HCT116 (cell line): ENCODE measurements at regions not wholly inside any gene's neighbourhood (a gene's known extent, or its start where the extent isn't known, plus 50 kb on each side); places are given as distances from the start of the nearest gene placed in this dataset.

Experiments
- ATAC-seq: fragments of 200-7000 bp; cut with Tn5 transposase; 2 replicates; pipeline ENCODE4 v1.9.1; 2020; ENCODE audit warnings: mild to moderate bottlenecking, moderate library complexity
- BruUV-seq: library from RNA; stranded (reverse); fragments of 400-500 nt; replicated peaks from 2 replicates; lab custom pipeline; 2021; lab: Mats Ljungman, UMichigan
- CTCF ChIA-PET: fragments of 300-600 bp; sonication (Branson Sonifier 250); formaldehyde crosslinking; loops from one replicate; lab custom pipeline; 2021; ENCODE audit warnings: antibody characterized with exemption; lab: Charles Lee
- POLR2A ChIA-PET: fragments of 300-600, 350-600 bp; sonication (Branson Sonifier 250); formaldehyde crosslinking; loops from one replicate; lab custom pipeline; 2021; ENCODE audit warnings: antibody characterized with exemption; lab: Charles Lee
- RAD21 ChIA-PET, 2 experiments: fragments of 300-600 bp; sonication (Branson Sonifier 250); formaldehyde crosslinking; loops; one replicate each; lab custom pipeline; 2023; ENCODE audit warnings: low total read pairs in 2 of 2; ENCODE audit not compliant: uncharacterized antibody in 2 of 2, unreplicated experiment in 2 of 2, low non-redundant PET in 1 of 2; lab: Charles Lee
- DNase-seq: peaks from one replicate; pipeline ENCODE4 v3.0.0-alpha.2; 2010; ENCODE audit warnings: low read depth, low spot score
- H2AFZ ChIP-seq: fragments of 200-600 bp; shearing (Covaris generic), sonication (generic); 2 replicates; pipeline ENCODE4 v1.6.1; 2017; ENCODE audit warnings: low read depth, mixed run types, mixed read lengths, antibody characterized with exemption, low read length; ENCODE audit not compliant: poor library complexity, severe bottlenecking
- H3K27ac ChIP-seq: 2 replicates; pipeline ENCODE4 v1.5.1; 2012; ENCODE audit warnings: low read depth, low read length
- H3K27me3 ChIP-seq: fragments of 200-600 bp; sonication (generic); 2 replicates; pipeline ENCODE4 v1.6.1; 2016; ENCODE audit warnings: mixed run types, low read length, mixed read lengths; ENCODE audit not compliant: insufficient read depth
- H3K36me3 ChIP-seq, 2 experiments: fragments of 200-500 bp in 1 of 2; fragments of 200-600 bp in 1 of 2; sonication (Bioruptor generic) in 1 of 2; sonication (generic) in 1 of 2; 2 replicates each; pipeline versions ENCODE4 v1.5.1 to v1.6.1; 2014 to 2016; ENCODE audit warnings: low read length in 2 of 2, inconsistent platforms in 1 of 2, mixed read lengths in 1 of 2, mixed run types in 1 of 2; ENCODE audit not compliant: insufficient read depth in 2 of 2, control insufficient read depth in 1 of 2
- H3K4me1 ChIP-seq, 2 experiments: fragments of 200-600 bp in 1 of 2; sonication (generic) in 1 of 2; 2 replicates each; pipeline versions ENCODE4 v1.5.1 to v1.6.1; 2012 to 2017; ENCODE audit warnings: low read length in 2 of 2, inconsistent platforms in 1 of 2, mild to moderate bottlenecking in 1 of 2, mixed read lengths in 1 of 2, mixed run types in 1 of 2, moderate library complexity in 1 of 2; ENCODE audit not compliant: insufficient read depth in 2 of 2, control insufficient read depth in 1 of 2
- H3K4me2 ChIP-seq: fragments of 200-600 bp; sonication (generic); 2 replicates; pipeline ENCODE4 v1.6.1; 2017; ENCODE audit warnings: mixed run types, low read length, mixed read lengths
- H3K4me3 ChIP-seq, 2 experiments: fragments of 200-600 bp in 1 of 2; sonication (generic) in 1 of 2; replicated peaks in 1 of 2; 2 replicates each; pipeline ENCODE4 v1.5.1; 2011 to 2016; ENCODE audit warnings: low read length in 2 of 2, control low read depth in 1 of 2, low read depth in 1 of 2, mild to moderate bottlenecking in 1 of 2, mixed read lengths in 1 of 2, mixed run types in 1 of 2
- H3K79me2 ChIP-seq: fragments of 200-600 bp; sonication (generic); 2 replicates; pipeline ENCODE4 v1.6.1; 2017; ENCODE audit warnings: mild to moderate bottlenecking, mixed run types, low read length, moderate library complexity, mixed read lengths; ENCODE audit not compliant: insufficient read depth
- H3K9ac ChIP-seq: fragments of 200-600 bp; sonication (generic); 2 replicates; pipeline ENCODE4 v1.6.1; 2016; ENCODE audit warnings: low read length, mixed read lengths
- H3K9me2 ChIP-seq: fragments of 200-600 bp; sonication (generic), shearing (Covaris generic); 2 replicates; pipeline ENCODE4 v1.6.1; 2017; ENCODE audit warnings: mixed run types, mild to moderate bottlenecking, moderate library complexity; ENCODE audit not compliant: insufficient read depth
- H3K9me3 ChIP-seq, 2 experiments: fragments of 200-500 bp in 1 of 2; fragments of 200-600 bp in 1 of 2; sonication (Bioruptor generic) in 1 of 2; sonication (generic) in 1 of 2; 2 replicates each; pipeline ENCODE4 v1.6.1; 2014 to 2017; ENCODE audit warnings: low read length in 2 of 2, mixed read lengths in 2 of 2, inconsistent platforms in 1 of 2, low read depth in 1 of 2, mild to moderate bottlenecking in 1 of 2, mixed run types in 1 of 2, moderate library complexity in 1 of 2; ENCODE audit not compliant: control insufficient read depth in 1 of 2, insufficient read depth in 1 of 2
- H4K20me1 ChIP-seq: fragments of 200-600 bp; sonication (generic), shearing (Covaris generic); 2 replicates; pipeline ENCODE4 v1.6.1; 2017; ENCODE audit warnings: mixed run types, mild to moderate bottlenecking, moderate library complexity; ENCODE audit not compliant: insufficient read depth
- ELF1 ChIP-seq: IDR thresholded peaks from 2 replicates; pipeline ENCODE4 v1.6.1; 2012; ENCODE audit warnings: low read depth, borderline replicate concordance
- POLR2A ChIP-seq: IDR thresholded peaks from 2 replicates; pipeline ENCODE4 v1.7.0; 2011; ENCODE audit warnings: borderline replicate concordance; ENCODE audit not compliant: insufficient read depth, insufficient read length; ENCODE audit errors: extremely low read depth
- POLR2AphosphoS5 ChIP-seq: IDR thresholded peaks from 2 replicates; pipeline ENCODE4 v1.6.1; 2011; ENCODE audit warnings: mild to moderate bottlenecking, low read depth, low read length, moderate library complexity
- RAD21 ChIP-seq: IDR thresholded peaks from 2 replicates; pipeline ENCODE4 v1.6.1; 2012; ENCODE audit warnings: low read depth, mild to moderate bottlenecking
- SIN3A ChIP-seq: IDR thresholded peaks from 2 replicates; pipeline ENCODE4 v1.6.1; 2012; ENCODE audit warnings: low read depth
- SP1 ChIP-seq: IDR thresholded peaks from 2 replicates; pipeline ENCODE4 v1.6.1; 2012; ENCODE audit warnings: low read depth
- TCF7L2 ChIP-seq: IDR thresholded peaks from 2 replicates; pipeline ENCODE4 v1.7.0; 2011; ENCODE audit warnings: borderline replicate concordance, inconsistent platforms; ENCODE audit not compliant: insufficient read depth, insufficient read length; ENCODE audit errors: extremely low read depth
- YY1 ChIP-seq: IDR thresholded peaks from 2 replicates; pipeline ENCODE4 v1.6.1; 2011; ENCODE audit warnings: low read length, low read depth, moderate library complexity, mild to moderate bottlenecking; ENCODE audit not compliant: insufficient replicate concordance; ENCODE audit errors: extremely low read depth
- intact Hi-C: fragments of 100-400 bp; cut with micrococcal nuclease; formaldehyde crosslinking; loops from 2 replicates; pipeline ENCODE4 v1.10.0; 2022
- TF ChIP-seq, protein P1 (sequence below): IDR thresholded peaks from 2 replicates; pipeline ENCODE4 v1.6.1; 2012
- TF ChIP-seq, protein P2 (sequence below), 3 experiments: fragments of 200-600 bp in 1 of 3; sonication (generic) in 1 of 3; IDR thresholded peaks in 2 of 3; conservative IDR thresholded peaks in 1 of 3; 2 replicates each; pipeline ENCODE4 v1.5.1; 2012 to 2017; ENCODE audit warnings: low read depth in 2 of 3, low read length in 2 of 3, antibody characterized with exemption in 1 of 3, borderline replicate concordance in 1 of 3, control low read depth in 1 of 3, mild to moderate bottlenecking in 1 of 3, mixed read lengths in 1 of 3, mixed run types in 1 of 3, moderate library complexity in 1 of 3; ENCODE audit not compliant: insufficient read depth in 1 of 3

DNA sequence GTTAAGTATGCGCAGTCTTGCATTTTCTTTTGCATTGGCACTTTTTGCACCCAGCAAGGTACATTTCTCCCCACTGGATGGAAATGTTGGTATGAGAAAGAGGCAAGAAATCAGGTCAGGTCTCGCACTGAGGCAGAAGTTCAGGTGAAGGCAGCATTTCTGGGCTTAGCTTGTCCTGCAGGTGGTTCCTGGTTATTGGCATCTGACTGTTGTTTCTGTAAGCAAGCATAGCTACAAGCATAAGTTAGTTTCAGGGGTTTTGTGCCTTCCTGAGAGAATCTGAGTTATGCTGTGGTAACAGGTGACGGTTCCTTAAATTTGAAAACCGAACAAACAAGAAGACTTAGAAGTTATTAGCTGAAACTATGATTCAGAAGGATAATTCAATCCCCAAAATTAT, 139.4 kb upstream of the GRM7 start:
- Histone ChIP-seq H4K20me1 (no peaks in the 10 kb centered on the region), H2AFZ (no peak overlapping the region), H3K4me1 (no peaks in the 10 kb centered on the region), H3K27me3 (no peaks in the 10 kb centered on the region; the same call in 1 of the 2 replicates), H3K4me3 (no peak overlapping the region), H3K4me2 (no peak overlapping the region), H3K27ac (no peak overlapping the region), H3K9ac (no peak overlapping the region), H3K9me2 (no peaks in the 10 kb centered on the region)
- no peak for ATAC-seq
- CTCF ChIA-PET: no interaction called here
- BruUV-seq: no TSS peak
- RAD21 ChIA-PET: no interaction called here
- POLR2A ChIA-PET: no interaction called here
- TF ChIP-seq SIN3A (no peak), SP1 (no peak), ELF1 (no peak), YY1 (no peak), RAD21 (no peak), POLR2AphosphoS5 (no peak), TCF7L2 (no peak), POLR2A (no peak)
- TF ChIP-seq, protein P1, sequence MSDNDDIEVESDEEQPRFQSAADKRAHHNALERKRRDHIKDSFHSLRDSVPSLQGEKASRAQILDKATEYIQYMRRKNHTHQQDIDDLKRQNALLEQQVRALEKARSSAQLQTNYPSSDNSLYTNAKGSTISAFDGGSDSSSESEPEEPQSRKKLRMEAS: no peak
- TF ChIP-seq, protein P2, sequence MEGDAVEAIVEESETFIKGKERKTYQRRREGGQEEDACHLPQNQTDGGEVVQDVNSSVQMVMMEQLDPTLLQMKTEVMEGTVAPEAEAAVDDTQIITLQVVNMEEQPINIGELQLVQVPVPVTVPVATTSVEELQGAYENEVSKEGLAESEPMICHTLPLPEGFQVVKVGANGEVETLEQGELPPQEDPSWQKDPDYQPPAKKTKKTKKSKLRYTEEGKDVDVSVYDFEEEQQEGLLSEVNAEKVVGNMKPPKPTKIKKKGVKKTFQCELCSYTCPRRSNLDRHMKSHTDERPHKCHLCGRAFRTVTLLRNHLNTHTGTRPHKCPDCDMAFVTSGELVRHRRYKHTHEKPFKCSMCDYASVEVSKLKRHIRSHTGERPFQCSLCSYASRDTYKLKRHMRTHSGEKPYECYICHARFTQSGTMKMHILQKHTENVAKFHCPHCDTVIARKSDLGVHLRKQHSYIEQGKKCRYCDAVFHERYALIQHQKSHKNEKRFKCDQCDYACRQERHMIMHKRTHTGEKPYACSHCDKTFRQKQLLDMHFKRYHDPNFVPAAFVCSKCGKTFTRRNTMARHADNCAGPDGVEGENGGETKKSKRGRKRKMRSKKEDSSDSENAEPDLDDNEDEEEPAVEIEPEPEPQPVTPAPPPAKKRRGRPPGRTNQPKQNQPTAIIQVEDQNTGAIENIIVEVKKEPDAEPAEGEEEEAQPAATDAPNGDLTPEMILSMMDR (IDR thresholded peaks at IDR 0.05 in 2 of 3, conservative IDR thresholded peaks at IDR 0.05 in 1 of 3; ENCODE audit: borderline replicate concordance in 1 of 3, insufficient read depth in 1 of 3, low read depth in 2 of 3, low read length in 2 of 3): no peak
- TF ChIP-seq, all 23 proteins: peak for 0
- Histone ChIP-seq H3K79me2 (no peaks in the 10 kb centered on the region), H3K36me3 (no peaks in the 10 kb centered on the region), H3K9me3 (no peaks in the 10 kb centered on the region)
- intact Hi-C loops: no loop called here
- no peak for DNase-seq
